GM03348 (cell line): ENCODE measurements at regions not wholly inside any gene's neighbourhood (a gene's known extent, or its start where the extent isn't known, plus 50 kb on each side); places are given as distances from the start of the nearest gene placed in this dataset.

ENCODE experiments used
- DNase-seq: peaks from one replicate; pipeline ENCODE4 v3.0.0; 2012; ENCODE audit warnings: low spot score

DNA sequence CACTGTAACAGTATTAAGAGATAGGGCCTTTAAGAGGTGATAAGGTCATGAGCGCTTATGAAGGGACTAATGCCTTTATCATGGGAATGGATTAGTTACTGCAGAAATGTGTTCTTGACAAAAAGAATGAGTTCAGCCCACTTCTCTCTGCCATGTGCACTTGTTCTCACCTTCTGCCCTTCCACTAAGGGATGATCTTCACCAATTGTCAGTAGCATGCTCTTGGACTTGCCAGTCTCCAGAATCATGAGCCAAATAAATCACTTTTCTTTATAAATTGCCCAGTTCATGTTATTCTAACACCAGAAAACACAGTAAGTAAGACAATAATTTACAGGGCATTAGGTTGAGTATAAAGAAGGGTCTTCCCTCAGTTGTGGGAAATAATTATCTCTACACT is 189.1 kb downstream of the CRPPA start:
- DNase-seq, result no peak

DNA sequence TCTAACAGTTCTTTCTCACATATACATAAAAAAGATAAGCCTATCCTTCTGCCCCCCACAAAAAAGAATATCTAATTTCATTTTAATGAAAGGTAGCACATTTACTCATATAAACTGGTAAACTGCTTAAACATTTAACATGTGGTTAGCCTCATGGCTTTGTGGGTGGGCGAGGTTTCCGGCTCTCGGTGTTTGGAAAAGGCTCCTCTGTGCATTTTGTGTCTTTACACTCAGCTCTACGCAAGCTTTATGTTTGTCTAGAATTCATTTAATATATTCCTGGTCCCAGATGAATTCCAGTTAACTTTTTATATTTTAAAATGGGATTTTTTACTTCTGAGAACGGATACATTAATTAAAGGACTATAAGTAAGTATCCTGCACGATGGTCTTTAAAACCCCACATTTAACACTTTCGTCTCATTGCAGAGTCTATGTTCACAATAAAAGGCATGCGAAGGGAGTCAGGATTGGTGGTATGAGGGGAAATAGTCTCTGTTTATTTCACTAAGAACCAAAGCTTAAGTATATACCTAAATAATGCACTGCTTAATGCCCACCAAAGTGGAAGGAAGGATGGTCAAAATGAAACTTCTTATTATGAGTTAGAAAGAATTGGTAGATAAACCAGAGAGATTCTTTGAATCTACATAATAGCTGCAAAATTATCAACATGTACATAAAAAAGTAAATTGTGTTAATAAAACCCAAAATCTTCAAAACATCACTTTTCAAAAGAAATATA is 197.2 kb downstream of the CRPPA start:
- no peak for DNase-seq

DNA sequence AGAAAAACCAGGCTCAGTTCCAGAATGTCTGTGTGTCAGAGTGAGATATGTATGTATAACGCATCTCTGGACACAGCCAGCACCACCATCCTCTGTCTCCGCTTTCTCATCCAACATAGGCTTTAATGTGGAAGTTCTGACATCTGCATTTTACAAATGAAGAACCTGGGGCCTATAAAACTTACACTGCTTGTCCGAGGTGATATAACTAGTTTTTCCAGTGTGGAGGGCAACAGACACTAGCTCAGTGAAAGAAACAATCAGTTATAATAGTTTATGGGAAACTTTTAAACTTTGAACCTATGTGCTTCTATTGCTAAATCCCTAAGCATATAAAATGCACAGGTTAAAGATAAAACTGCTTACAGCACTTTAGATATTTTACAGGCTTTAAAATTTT is 208.7 kb downstream of the CRPPA start:
- no peak for DNase-seq

- no peak for DNase-seq
Measured at GRCh38 chr7:16212032-16212431, 209.3 kb downstream of the CRPPA start.

- DNase-seq, result no peak
Measured at GRCh38 chr7:16211402-16211925, 209.9 kb downstream of the CRPPA start.

- DNase-seq, result no peak
Measured at GRCh38 chr7:16210171-16210570, 211.2 kb downstream of the CRPPA start.

DNA sequence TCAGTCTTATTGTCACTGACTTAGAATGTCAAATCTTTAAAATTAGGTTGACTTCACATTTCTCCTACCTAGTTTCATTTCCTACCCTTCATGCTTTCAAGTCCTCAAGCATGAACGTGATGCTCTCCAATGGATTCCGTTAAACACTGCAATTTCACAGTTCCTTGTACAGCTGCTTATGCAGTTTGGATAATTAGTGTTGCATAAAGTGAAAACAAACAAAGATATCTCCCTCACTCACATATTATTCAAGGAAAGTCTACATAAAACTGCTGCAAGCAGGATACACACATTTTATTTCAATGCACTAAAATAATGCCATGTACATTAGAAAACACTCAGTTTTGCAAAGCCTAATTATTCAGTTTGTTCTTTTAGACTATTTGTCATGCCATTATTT is 214.0 kb downstream of the CRPPA start:
- no peak for DNase-seq

- DNase-seq, result no peak
Measured at GRCh38 chr7:16205466-16205865, 215.9 kb downstream of the CRPPA start.

DNA sequence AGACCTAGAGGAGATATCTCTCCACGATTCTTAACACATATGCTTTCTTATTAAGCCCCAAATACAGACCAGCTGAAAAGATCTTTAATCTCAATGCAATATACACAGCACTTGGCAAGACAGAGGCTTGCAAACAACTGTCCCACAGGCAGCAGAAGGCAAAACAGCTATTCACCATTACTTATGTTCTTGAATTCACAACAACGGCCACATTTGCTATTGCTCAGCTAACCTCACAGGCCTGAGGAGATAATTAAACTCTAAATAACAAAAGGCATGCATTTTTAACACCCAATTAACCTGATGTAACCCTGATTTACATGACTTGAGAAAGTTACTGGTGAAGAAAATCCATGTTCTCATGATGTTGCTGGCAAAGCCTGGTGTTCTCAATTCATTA is 216.4 kb downstream of the CRPPA start:
- no peak for DNase-seq

DNA sequence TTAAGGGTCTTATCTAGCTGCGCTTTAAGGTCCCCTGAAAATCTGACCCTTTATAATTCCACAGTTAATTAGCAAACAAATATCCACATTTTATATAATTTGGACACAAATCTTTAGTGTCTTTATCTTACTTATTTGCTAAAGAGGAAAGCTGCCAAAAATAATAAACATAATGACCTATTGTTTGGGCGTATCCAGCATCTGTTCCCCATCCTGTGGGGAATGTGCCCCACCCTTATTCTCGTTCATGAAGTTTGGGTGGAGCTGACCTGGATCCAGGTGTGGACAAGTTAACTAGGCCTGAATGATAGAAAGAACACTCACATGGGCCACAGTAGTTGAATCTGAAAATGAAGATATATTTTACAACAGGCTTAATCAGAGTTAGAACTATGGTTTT is 218.3 kb downstream of the CRPPA start:
- no peak for DNase-seq

DNA sequence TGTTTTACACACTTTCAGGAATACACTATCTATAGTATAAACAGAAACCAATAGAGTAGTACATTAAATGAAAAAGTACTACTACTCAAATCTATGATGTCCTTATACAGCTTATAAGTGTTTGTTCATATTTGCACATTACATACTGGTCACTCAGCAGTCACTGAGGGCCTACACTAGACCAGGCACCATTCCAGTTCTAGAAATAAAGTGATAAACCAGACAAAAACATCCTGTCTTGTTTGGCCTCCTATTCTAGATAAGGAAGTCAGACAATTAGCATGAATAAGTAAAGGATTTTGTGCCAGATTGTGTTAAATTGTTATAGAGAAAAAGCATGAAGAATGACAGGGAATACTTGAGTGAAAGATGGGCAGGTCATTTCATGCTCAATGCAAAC is 219.0 kb downstream of the CRPPA start:
- DNase-seq, result no peak

DNA sequence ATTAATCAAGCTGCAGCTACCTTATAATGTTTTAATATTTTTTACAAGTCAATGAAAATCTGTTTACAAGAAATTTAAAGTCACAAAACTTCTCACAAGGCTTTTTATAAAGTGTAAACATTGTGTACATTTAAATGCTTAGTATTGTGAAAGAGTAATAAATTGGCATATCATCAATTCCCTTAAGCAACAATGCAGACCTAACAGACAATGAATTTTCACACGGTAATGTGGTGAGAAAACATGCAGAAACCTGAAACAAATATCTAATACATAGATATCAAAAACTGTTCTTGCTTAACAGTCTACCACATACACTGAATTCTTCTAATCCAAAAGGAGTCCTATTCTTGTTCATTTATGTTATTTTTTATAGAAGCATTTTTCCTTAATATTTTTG is 220.7 kb downstream of the CRPPA start:
- DNase-seq, result no peak

GRCh38 chr7:16193631-16194030 is 227.7 kb downstream of the CRPPA start:
- DNase-seq, result no peak

DNA sequence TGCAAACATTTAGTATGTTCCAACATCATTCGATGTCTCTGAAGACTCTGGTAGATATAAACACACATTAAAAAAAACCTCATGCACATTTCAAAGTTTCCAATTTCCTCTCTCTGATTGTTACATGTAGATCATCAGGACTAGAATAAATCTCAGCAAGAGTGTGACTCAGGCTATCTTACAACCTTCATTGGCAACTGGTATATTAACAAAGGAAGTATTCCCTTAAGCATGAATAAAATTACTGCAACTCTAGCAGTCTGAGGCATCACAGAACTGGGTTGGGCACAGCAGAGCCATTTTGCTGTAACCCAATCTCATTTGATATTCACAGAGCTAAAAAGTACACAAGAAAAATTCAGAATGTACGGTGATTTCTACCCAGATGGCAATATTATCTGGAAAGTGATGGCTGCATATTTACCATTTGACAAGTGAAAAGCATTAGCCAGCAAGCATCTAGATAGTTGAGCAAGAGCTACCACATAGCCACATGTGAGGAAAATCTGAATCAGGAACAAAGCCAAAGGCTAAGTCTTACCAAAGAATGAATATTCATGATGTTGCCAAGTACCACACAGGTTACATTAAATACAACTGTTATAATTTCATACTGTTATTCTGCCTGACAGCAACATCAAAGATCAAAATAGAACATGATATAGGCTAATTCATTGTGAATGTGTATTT is 232.2 kb downstream of the CRPPA start:
- DNase-seq, result peak; percentile 33

DNA sequence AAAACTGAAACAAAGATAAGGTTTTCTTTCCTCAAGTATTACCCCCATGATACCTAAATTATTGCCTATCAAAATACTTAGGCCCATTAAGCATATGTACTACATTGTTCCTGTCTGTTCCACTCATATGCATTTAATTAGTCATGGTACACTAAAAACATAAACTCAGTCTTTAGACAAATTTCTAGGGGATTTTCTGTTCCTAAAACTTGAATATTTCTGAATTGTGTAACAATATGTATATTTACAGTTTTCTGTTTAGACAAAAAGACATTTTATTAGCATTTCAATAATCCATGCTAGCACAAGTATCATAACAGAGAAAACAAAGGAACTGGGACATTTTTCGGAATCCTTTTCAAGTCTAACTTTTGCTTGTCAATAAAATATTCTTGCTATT is 234.2 kb downstream of the CRPPA start:
- no peak for DNase-seq

- no peak for DNase-seq
Measured at GRCh38 chr7:16178585-16178984, 242.8 kb downstream of the CRPPA start.

DNA sequence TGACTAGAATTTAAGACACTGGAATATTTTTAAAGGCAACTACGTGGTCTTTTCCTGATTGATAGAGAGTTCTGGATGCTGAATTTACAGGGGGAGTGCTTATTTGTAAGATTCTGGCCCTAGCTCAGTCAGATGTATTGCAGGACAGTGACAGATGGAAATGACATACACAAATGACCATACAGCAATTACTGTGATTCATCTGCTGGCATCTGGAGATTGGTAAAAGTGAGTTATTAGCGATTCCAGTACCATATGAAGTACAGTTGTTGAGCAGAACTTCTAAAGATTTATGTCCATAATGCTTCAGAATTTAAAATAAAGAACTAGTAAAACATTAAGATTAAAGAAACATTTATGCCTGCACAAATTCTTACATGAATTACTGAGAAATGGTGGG is 243.2 kb downstream of the CRPPA start:
- no peak for DNase-seq

DNA sequence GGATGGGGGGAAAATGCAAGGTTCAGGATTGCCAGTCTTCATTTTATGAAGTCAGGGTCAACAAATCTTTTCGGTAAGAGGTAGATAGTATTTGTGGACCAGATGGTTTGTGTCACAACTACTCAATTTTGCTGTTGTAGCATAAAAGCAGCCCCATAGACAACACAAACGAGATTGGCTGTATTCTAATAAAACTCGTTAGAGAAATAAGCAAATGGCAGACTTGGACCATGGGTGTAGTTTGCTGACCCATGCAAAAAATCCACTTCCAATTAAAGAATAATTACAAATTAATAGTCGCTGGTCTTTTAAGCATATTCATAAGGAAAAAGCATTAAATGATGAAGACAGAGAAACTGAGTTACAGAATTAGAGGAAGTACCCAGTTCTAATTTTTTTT is 247.1 kb downstream of the CRPPA start:
- DNase-seq, result no peak

DNA sequence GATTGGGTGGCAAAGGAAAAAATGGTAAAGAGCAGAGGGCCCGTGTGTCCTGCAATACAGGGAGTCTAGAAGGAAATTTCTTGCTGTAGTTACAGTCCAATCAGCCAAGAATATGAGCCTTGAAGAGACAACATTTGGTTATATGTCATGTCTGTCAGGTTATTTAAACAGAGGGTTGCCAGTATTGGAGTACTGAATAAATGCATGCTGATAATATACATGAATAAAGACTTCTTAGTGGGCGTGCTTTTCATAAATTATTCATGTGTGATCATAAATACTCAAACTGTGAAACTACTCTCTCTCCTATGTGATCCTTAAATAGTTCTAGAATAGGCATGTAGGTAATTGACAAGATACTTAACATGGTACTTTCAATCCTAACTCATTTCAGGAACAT is 249.0 kb downstream of the CRPPA start:
- no peak for DNase-seq

GRCh38 chr7:16171928-16172327 is 249.4 kb downstream of the CRPPA start:
- DNase-seq, result no peak

GRCh38 chr7:16170671-16171070 is 250.7 kb downstream of the CRPPA start:
- no peak for DNase-seq

- no peak for DNase-seq
Measured at GRCh38 chr7:16169537-16169936, 251.8 kb downstream of the CRPPA start.

DNA sequence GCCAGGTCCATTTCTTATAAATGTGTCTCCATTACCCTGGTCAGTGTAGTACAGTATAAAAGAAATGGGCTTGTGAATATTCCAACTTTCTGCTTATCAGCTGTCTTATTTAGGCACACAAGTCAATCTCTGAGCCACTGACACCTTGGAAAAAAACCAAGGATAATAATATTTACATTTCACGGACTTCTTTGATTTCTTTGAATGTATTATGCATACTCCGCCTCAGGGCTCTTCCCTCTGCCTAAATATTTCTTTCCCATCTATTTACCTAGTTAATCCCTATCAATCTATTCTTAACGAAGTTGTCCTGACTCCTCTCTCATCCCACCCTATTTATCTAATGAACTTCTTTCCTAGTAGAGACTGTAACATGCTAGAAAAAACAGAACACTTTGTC is 253.8 kb downstream of the CRPPA start:
- no peak for DNase-seq

DNA sequence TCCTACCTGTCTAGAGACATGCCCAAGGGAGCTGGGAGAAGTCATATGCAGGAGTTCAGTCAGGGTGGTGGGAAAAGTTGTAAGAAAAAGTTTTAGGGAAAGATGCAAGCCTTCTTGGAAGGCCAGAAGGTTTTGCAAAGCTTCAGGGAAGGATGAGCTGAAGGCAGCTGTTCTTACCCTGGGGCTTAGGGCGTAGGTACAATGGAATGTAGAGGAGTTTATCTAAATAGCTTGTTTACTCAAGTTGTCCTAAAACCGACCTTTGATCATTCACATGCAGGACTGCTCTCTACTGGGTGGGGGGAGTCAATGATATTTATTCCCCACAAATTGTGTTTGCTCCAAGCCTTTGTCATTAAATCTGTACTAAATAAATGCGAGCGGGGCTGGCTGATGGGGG is 277.0 kb downstream of the CRPPA start:
- no peak for DNase-seq
